ENCODE measurements at regions not wholly inside any gene's neighbourhood (a gene's known extent, or its start where the extent isn't known, plus 50 kb on each side); places are given as distances from the start of the nearest gene placed in this dataset.

- Histone ChIP-seq H3K27me3 (no peaks in the 10 kb centered on the region), H3K36me3 (no peaks in the 10 kb centered on the region), H3K27ac (no peak overlapping the region), H3K4me1 (ENCODE audit: low read depth) (no peaks in the 10 kb centered on the region), H3K4me3 (no peak overlapping the region), H3K9me3 (ENCODE audit: low read depth) (no peaks in the 10 kb centered on the region)
- DNase-seq (ENCODE audit: low read depth in 1 of 2, low spot score in 1 of 2) = no peak
- TF ChIP-seq CTCF (IDR thresholded peaks at IDR 0.05; ENCODE audit: low read depth, low read length) = no peak
These were observed 234.8 kb downstream of the PYDC2 start for GRCh38 chr3:191695815-191696153.

GRCh38 chr3:191696348-191696747 lies 235.4 kb downstream of the PYDC2 start:
- Histone ChIP-seq H3K4me1 (ENCODE audit: low read depth) (no peaks in the 10 kb centered on the region), H3K36me3 (no peaks in the 10 kb centered on the region), H3K4me3 (no peak overlapping the region), H3K9me3 (ENCODE audit: low read depth) (no peaks in the 10 kb centered on the region), H3K27me3 (no peaks in the 10 kb centered on the region), H3K27ac (no peak overlapping the region)
- no peak for DNase-seq (ENCODE audit: low read depth in 1 of 2, low spot score in 1 of 2)
- TF ChIP-seq CTCF (IDR thresholded peaks at IDR 0.05; ENCODE audit: low read depth, low read length) = no peak

GRCh38 chr3:191699546-191699945 lies 238.6 kb downstream of the PYDC2 start:
- no peak for DNase-seq (ENCODE audit: low read depth in 1 of 2, low spot score in 1 of 2)
- Histone ChIP-seq H3K9me3 (ENCODE audit: low read depth) (no peaks in the 10 kb centered on the region), H3K27ac (no peak overlapping the region), H3K36me3 (no peaks in the 10 kb centered on the region), H3K27me3 (no peaks in the 10 kb centered on the region), H3K4me1 (ENCODE audit: low read depth) (no peaks in the 10 kb centered on the region), H3K4me3 (no peak overlapping the region)
- TF ChIP-seq CTCF (IDR thresholded peaks at IDR 0.05; ENCODE audit: low read depth, low read length) = no peak

- no peak for DNase-seq (ENCODE audit: low read depth in 1 of 2, low spot score in 1 of 2)
- Histone ChIP-seq H3K4me3 (no peak overlapping the region), H3K9me3 (ENCODE audit: low read depth) (no peaks in the 10 kb centered on the region), H3K27me3 (no peaks in the 10 kb centered on the region), H3K4me1 (ENCODE audit: low read depth) (no peaks in the 10 kb centered on the region), H3K36me3 (no peaks in the 10 kb centered on the region), H3K27ac (no peak overlapping the region)
- no peak for TF ChIP-seq CTCF (IDR thresholded peaks at IDR 0.05; ENCODE audit: low read depth, low read length)
These were observed 241.2 kb downstream of the PYDC2 start for GRCh38 chr3:191702121-191702520.

- H3K27me3 ChIP-seq = no peaks in the 10 kb centered on the region
- no peaks in the 10 kb centered on the region for H3K36me3 ChIP-seq
- H3K4me1 ChIP-seq (ENCODE audit: low read depth) = no peaks in the 10 kb centered on the region
- no peaks in the 10 kb centered on the region for H3K9me3 ChIP-seq (ENCODE audit: low read depth)
- no peak for TF ChIP-seq CTCF (IDR thresholded peaks at IDR 0.05; ENCODE audit: low read depth, low read length)
- no peak overlapping the region for H3K4me3 ChIP-seq
- no peak overlapping the region for H3K27ac ChIP-seq
- DNase-seq (ENCODE audit: low read depth in 1 of 2, low spot score in 1 of 2) = no peak
These were observed 246.9 kb downstream of the PYDC2 start for GRCh38 chr3:191707817-191708216.

GRCh38 chr3:191715585-191715984 lies 254.6 kb downstream of the PYDC2 start:
- Histone ChIP-seq H3K4me1 (ENCODE audit: low read depth) (peaks cover 11% of the 10 kb centered on the region), H3K36me3 (no peaks in the 10 kb centered on the region), H3K27me3 (no peaks in the 10 kb centered on the region), H3K9me3 (ENCODE audit: low read depth) (no peaks in the 10 kb centered on the region), H3K27ac (peak overlapping the region; percentile 76), H3K4me3 (no peak overlapping the region)
- no peak for TF ChIP-seq CTCF (IDR thresholded peaks at IDR 0.05; ENCODE audit: low read depth, low read length)
- peak in 1 of 2 donors; percentile 16 for DNase-seq (ENCODE audit: low read depth in 1 of 2, low spot score in 1 of 2)
